Colonic mucosa (tissue), 4 donors: ENCODE measurements at regions not wholly inside any gene's neighbourhood (a gene's known extent, or its start where the extent isn't known, plus 50 kb on each side); places are given as distances from the start of the nearest gene placed in this dataset.

Experiments used
- DNase-seq: peaks from one replicate; pipeline ENCODE4 v3.0.0-alpha.2; 2020
- H3K27ac ChIP-seq: fragments of 200-600 bp; one replicate; pipeline ENCODE4 v1.8.0; 2021
- H3K27me3 ChIP-seq: fragments of 200-600 bp; one replicate; pipeline ENCODE4 v1.8.0; 2021
- H3K36me3 ChIP-seq: fragments of 200-600 bp; one replicate; pipeline ENCODE4 v1.8.0; 2021
- H3K4me1 ChIP-seq: fragments of 200-600 bp; one replicate; pipeline ENCODE4 v1.8.0; 2021; ENCODE audit warnings: mild to moderate bottlenecking
- H3K4me3 ChIP-seq: fragments of 200-600 bp; one replicate; pipeline ENCODE4 v1.8.0; 2021
- H3K9ac ChIP-seq, 2 donors: one replicate each; pipeline ENCODE4 v1.7.0; 2013; ENCODE audit warnings: control low read depth in 2 of 2, low read depth in 2 of 2, low read length in 2 of 2
- H3K9me3 ChIP-seq: fragments of 200-600 bp; one replicate; pipeline ENCODE4 v1.8.0; 2021
- intact Hi-C: fragments of 100-400 bp; cut with DNase I; formaldehyde crosslinking; loops from one replicate; pipeline ENCODE4 v1.14.1; 2022
- TF ChIP-seq, protein P1 (sequence below): fragments of 200-600 bp; IDR thresholded peaks from one replicate; pipeline ENCODE4 v1.8.0; 2022; ENCODE audit warnings: antibody characterized with exemption, mild to moderate bottlenecking
- donor health status: healthy.
- donor health status: DM: no; HTN: no; CAD: no.
- donor health status: DM: no; HTN: no; CAD: no.

DNA sequence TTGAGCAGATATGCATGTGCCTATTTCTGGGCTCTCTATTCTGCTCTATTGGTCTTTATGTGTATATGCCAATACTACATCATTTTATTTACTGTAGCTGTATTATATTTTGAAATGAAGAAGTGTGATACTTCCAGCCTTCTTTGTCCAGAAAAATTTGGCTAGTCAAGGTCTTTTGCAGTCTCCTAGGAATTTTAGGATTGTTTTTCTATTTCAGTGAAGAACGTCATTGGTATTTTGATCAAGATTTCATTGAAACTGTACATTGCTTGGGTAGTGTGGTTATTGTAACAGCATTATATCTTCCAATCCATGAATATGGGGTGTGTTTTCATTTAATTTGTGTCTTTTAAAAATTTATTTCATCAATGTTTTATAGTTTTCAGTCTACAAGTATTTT lies 400.3 kb downstream of the AASDHPPT start:
- no peaks in the 10 kb centered on the region for H3K4me1 ChIP-seq
- no peak for DNase-seq
- no peaks in the 10 kb centered on the region for H3K27me3 ChIP-seq
- intact Hi-C loops = no loop called here
- H3K27ac ChIP-seq = no peak overlapping the region
- no peak overlapping the region for H3K4me3 ChIP-seq
- H3K9me3 ChIP-seq = no peaks in the 10 kb centered on the region
- no peaks in the 10 kb centered on the region for H3K36me3 ChIP-seq
- H3K9ac ChIP-seq = no peak overlapping the region
- TF ChIP-seq, protein P1, sequence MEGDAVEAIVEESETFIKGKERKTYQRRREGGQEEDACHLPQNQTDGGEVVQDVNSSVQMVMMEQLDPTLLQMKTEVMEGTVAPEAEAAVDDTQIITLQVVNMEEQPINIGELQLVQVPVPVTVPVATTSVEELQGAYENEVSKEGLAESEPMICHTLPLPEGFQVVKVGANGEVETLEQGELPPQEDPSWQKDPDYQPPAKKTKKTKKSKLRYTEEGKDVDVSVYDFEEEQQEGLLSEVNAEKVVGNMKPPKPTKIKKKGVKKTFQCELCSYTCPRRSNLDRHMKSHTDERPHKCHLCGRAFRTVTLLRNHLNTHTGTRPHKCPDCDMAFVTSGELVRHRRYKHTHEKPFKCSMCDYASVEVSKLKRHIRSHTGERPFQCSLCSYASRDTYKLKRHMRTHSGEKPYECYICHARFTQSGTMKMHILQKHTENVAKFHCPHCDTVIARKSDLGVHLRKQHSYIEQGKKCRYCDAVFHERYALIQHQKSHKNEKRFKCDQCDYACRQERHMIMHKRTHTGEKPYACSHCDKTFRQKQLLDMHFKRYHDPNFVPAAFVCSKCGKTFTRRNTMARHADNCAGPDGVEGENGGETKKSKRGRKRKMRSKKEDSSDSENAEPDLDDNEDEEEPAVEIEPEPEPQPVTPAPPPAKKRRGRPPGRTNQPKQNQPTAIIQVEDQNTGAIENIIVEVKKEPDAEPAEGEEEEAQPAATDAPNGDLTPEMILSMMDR = no peak

DNA sequence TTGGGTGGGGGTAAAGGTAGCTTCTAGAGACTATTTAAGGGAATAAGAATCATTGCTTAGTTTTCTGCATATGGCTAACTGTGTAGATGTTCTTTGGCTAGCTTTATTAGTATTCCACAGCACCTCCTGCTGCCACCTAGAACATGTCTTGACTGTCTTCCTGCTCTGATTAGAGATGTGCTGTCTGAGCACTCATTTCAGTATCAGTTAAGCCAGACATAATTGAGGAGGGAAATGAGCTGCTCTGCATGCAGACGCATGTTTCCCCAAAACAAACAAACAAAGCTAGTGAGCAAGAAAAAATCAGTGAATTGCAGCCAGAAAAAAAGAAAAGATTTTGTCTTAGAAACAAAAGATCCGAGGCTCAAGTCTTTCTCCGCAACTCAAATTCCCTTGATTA lies 402.2 kb downstream of the AASDHPPT start:
- TF ChIP-seq, protein P1 = no peak
- intact Hi-C loops = no loop called here

DNA sequence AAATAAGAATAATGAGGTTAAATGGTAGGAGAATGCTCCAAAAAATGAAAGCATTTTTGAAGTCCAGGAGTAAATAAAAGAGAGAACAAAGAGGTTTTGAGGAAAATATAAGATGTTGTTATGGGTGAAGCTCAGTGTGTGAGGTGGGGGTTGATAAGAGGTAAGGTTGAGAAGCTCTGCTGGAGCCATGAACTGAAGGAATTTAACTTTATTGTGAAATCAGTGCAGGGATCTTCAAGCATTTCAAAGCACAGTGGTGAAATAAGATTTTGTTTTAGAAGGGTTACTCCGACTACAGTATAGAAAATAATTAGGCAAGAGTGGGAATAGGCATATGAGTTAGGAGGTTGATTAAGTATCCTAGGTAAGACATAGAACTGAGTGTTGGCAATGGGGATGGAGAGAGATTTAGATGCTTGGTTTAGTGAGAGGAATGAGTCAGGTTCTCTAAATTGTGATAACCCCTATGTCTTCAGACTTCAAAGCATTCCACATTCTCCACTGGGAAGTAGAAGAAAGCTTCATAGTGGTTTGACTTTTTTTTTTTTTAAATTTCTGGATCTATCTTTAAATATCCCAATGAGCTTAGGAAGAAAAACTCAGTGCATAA lies 403.2 kb downstream of the AASDHPPT start:
- Histone ChIP-seq H3K9ac (no peak overlapping the region), H3K4me1 (no peaks in the 10 kb centered on the region), H3K27me3 (no peaks in the 10 kb centered on the region), H3K36me3 (no peaks in the 10 kb centered on the region), H3K4me3 (no peak overlapping the region), H3K27ac (no peak overlapping the region), H3K9me3 (no peaks in the 10 kb centered on the region)
- intact Hi-C loops = no loop called here
- TF ChIP-seq, protein P1 = no peak
- no peak for DNase-seq

More for the DNA sequence above, 402.2 kb downstream of the AASDHPPT start:
- no peak overlapping the region for H3K9ac ChIP-seq
- H3K27me3 ChIP-seq = no peaks in the 10 kb centered on the region
- H3K4me1 ChIP-seq = no peaks in the 10 kb centered on the region
- H3K4me3 ChIP-seq = no peak overlapping the region
- H3K27ac ChIP-seq = no peak overlapping the region
- no peak for DNase-seq
- H3K9me3 ChIP-seq = no peaks in the 10 kb centered on the region
- H3K36me3 ChIP-seq = no peaks in the 10 kb centered on the region

DNA sequence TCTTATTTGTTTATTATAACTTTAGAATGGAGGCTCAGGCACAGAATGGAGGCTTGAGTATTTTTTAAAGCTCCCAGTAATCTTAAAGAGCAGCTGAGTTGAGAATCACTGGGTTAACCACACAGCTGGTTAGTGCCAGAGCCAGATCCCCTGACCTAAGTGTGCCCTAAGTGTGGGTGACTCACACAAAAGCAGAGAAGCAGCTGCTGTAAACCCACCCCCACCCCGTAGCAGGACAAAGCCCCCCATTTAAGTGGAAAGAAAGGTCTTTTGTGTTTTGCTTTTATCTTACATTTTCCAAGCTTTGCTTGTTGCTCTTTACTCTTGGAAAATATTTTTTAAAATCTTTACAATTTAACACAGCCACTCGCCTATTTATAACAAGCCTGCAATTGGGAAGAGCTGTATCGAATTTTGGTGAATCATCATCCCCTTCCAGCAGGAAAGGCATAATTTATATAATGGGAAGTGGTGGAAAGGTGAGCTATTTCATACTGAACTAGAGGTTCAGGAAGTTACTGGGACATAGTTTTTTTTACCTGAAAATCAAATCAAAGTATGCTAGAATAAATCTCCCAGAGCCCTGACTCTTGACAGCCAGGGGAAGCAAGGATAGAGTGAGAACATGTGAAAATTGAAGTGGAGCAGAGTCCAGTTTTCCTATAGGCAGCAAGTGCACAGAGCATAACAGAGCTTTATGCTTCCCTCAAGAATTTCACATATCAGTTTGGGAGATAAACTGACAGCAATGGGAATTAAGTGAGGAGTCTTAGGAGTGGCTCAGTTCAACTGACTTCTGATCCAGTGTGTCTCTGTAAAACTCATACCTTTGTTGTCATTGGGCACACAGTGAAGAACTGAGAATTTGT lies 405.7 kb downstream of the AASDHPPT start:
- no peaks in the 10 kb centered on the region for H3K9me3 ChIP-seq
- no peak overlapping the region for H3K4me3 ChIP-seq
- no peak for DNase-seq
- intact Hi-C loops = no loop called here
- no peak overlapping the region for H3K27ac ChIP-seq
- no peaks in the 10 kb centered on the region for H3K4me1 ChIP-seq
- no peaks in the 10 kb centered on the region for H3K27me3 ChIP-seq
- H3K9ac ChIP-seq = no peak overlapping the region
- TF ChIP-seq, protein P1 = no peak
- H3K36me3 ChIP-seq = no peaks in the 10 kb centered on the region

DNA sequence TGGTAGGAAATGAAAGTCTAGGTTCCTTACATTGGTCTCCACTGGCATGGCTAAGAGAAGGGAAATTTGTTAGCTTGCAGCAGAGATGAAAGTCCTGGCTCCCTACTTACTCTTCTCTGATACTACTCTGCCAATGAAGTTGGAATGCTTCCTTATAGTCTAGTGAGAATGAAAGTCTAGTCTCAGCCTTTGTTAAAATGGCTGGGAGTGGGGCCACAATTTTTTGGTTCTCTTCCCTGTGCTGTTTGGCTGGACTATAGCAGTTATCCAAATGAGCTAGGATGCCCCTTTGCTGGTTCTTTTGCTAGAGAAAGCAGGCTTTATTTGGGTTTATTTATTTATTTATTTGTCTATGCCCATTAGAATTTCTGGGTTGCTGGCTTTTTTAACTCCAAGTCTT lies 414.3 kb downstream of the AASDHPPT start:
- Histone ChIP-seq H3K4me3 (no peak overlapping the region), H3K4me1 (no peaks in the 10 kb centered on the region), H3K36me3 (no peaks in the 10 kb centered on the region), H3K9ac (no peak overlapping the region), H3K27ac (no peak overlapping the region), H3K9me3 (no peaks in the 10 kb centered on the region), H3K27me3 (no peaks in the 10 kb centered on the region)
- intact Hi-C loops = no loop called here
- no peak for DNase-seq
- TF ChIP-seq, protein P1 = no peak
